Glutamatergic neuron (in vitro differentiated cells): ENCODE measurements at regions not wholly inside any gene's neighbourhood (a gene's known extent, or its start where the extent isn't known, plus 50 kb on each side); places are given as distances from the start of the nearest gene placed in this dataset.
"Not testable (repeated sequence)": the region's sequence is repeated elsewhere in the genome, so short reads cannot be mapped to it uniquely, and the experiment has no call there.

ENCODE experiments used
- DNase-seq: peaks from one replicate; pipeline ENCODE4 v3.0.0; 2022
- H3K27ac Mint-ChIP-seq: one replicate; pipeline ENCODE4 v1.8.0; 2020; ENCODE audit warnings: mild to moderate bottlenecking, mixed read lengths, inconsistent platforms; ENCODE audit not compliant: unreplicated experiment
- H3K27me3 Mint-ChIP-seq: one replicate; pipeline ENCODE4 v1.8.0; 2020; ENCODE audit warnings: mild to moderate bottlenecking, moderate library complexity, mixed read lengths, inconsistent platforms; ENCODE audit not compliant: unreplicated experiment
- H3K36me3 Mint-ChIP-seq: one replicate; pipeline ENCODE4 v1.8.0; 2020; ENCODE audit warnings: mild to moderate bottlenecking, mixed read lengths, inconsistent platforms; ENCODE audit not compliant: unreplicated experiment
- H3K4me1 Mint-ChIP-seq: one replicate; pipeline ENCODE4 v1.8.0; 2020; ENCODE audit warnings: mild to moderate bottlenecking, low read depth, mixed read lengths, inconsistent platforms; ENCODE audit not compliant: unreplicated experiment
- H3K4me3 Mint-ChIP-seq: one replicate; pipeline ENCODE4 v1.8.0; 2020; ENCODE audit warnings: mild to moderate bottlenecking, mixed read lengths, inconsistent platforms; ENCODE audit not compliant: unreplicated experiment
- H3K9me3 Mint-ChIP-seq: one replicate; pipeline ENCODE4 v1.8.0; 2020; ENCODE audit warnings: mild to moderate bottlenecking, moderate library complexity, mixed read lengths, inconsistent platforms; ENCODE audit not compliant: unreplicated experiment
- TF ChIP-seq, protein P1 (sequence below): fragments of 200-600 bp; sonication (generic); IDR thresholded peaks from one replicate; pipeline ENCODE4 v1.5.0; 2021; ENCODE audit not compliant: partially characterized antibody, unreplicated experiment

DNA sequence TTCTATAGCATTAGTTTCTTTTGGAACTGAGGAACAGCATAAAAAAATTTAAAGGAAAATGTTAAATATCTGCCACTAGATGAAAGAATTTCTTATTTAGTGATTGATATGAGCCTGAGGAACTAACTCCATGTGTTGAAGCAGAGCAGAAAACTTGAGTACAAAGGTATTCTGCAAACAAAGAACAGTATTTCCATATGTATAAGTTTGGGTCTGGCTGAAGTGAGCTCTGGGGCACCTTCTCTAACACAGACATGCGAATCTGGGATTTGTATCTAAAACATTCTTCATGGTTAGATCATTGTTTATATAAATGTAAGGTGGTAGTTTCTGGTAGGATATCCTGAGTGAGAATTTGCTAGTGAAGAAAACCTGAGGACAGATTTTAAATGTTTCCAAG lies 123.2 kb downstream of the TYW3 start:
- Mint-ChIP-seq H3K36me3 (no peaks in the 10 kb centered on the region), H3K27me3 (no peaks in the 10 kb centered on the region), H3K4me3 (no peak overlapping the region), H3K27ac (no peak overlapping the region), H3K4me1 (no peaks in the 10 kb centered on the region), H3K9me3 (no peaks in the 10 kb centered on the region)
- no peak for DNase-seq
- TF ChIP-seq, protein P1, sequence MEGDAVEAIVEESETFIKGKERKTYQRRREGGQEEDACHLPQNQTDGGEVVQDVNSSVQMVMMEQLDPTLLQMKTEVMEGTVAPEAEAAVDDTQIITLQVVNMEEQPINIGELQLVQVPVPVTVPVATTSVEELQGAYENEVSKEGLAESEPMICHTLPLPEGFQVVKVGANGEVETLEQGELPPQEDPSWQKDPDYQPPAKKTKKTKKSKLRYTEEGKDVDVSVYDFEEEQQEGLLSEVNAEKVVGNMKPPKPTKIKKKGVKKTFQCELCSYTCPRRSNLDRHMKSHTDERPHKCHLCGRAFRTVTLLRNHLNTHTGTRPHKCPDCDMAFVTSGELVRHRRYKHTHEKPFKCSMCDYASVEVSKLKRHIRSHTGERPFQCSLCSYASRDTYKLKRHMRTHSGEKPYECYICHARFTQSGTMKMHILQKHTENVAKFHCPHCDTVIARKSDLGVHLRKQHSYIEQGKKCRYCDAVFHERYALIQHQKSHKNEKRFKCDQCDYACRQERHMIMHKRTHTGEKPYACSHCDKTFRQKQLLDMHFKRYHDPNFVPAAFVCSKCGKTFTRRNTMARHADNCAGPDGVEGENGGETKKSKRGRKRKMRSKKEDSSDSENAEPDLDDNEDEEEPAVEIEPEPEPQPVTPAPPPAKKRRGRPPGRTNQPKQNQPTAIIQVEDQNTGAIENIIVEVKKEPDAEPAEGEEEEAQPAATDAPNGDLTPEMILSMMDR, result no peak

DNA sequence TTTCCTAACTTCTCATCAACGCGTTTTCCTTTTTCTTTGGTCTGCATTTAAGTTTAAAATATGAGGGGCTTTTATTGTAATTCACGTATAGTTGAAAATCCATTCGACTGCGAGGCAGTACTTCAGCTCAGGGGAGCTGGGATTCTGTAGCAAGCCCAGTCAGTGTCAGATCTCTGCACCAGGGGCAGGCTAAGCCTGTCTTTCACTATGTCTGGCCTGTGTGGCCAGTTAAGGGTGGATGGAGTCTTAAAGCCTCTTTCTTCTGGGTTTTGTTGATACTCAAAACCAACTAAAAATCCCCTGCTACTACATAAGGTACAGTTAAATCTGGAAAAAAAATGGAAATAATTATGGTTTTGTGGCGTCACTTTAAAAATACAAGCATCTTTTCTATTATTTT lies 124.7 kb downstream of the TYW3 start:
- DNase-seq, result no peak
- Mint-ChIP-seq H3K9me3 (no peaks in the 10 kb centered on the region), H3K27ac (no peak overlapping the region), H3K36me3 (no peaks in the 10 kb centered on the region), H3K4me1 (no peaks in the 10 kb centered on the region), H3K4me3 (no peak overlapping the region), H3K27me3 (no peaks in the 10 kb centered on the region)
- TF ChIP-seq, protein P1, result no peak

DNA sequence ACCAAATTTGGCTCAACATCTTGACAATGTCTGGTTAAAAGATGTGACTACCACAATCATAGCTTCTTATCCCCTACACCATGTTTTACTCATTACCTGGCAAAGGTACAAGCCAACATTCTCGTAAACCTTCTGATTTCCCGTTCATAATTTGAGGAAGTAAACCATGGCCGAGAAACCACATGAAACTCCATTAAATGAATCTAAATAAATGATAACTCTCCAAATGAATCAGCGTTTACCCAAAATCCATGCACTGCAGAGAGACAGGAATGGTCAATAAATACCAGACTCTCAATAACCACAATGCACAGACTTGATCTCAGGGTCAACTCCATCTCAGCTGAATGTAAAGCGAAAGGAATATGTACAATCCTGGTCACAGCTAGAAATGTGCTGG lies 125.2 kb downstream of the TYW3 start:
- H3K4me1 Mint-ChIP-seq, result no peaks in the 10 kb centered on the region

DNA sequence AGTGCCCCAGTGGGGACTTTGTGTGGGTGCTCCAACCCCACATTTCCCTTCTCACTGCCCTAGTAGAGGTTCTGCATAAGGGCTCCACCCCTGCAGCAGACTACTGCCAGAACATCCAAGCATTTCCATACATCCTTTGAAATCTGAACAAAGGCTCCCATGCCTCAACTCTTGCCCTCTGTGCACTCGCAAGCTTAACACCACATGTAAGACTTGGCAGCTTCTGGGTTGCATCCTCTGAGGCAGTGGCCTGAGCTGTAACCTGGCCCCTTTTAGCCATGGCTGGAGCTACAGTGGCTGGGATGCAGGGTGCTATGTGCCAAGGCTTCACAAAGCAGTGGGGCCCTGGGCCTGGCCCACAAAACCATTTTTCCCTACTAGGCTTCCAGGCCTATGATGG lies 128.9 kb downstream of the TYW3 start:
- H3K9me3 Mint-ChIP-seq, result no peaks in the 10 kb centered on the region

More for the DNA sequence above, 125.2 kb downstream of the TYW3 start:
- no peaks in the 10 kb centered on the region for H3K9me3 Mint-ChIP-seq
- no peaks in the 10 kb centered on the region for H3K36me3 Mint-ChIP-seq
- H3K27ac Mint-ChIP-seq, result no peak overlapping the region
- DNase-seq, result no peak
- TF ChIP-seq, protein P1, result no peak
- no peaks in the 10 kb centered on the region for H3K27me3 Mint-ChIP-seq
- no peak overlapping the region for H3K4me3 Mint-ChIP-seq

DNA sequence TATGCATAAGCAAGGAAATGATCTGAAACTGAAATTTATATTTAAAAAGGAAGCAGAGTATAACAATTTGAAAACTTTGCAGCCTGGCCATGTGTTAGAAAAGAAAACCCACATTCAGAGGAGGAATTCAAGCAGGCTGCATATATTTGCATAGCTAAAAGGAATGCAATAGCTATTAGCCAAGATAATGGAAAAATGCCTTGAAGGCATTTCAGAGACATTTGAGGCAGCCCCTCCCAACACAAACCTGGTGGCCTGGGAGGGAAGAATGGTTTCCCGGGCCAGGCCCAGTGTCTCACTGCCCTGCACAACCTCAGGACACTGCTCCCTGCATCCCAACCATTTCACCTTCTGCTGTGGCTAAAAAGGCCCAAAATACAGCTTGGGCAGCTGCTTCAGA lies 136.8 kb downstream of the TYW3 start:
- Mint-ChIP-seq H3K4me3 (no peak overlapping the region), H3K27ac (no peak overlapping the region), H3K27me3 (no peaks in the 10 kb centered on the region), H3K9me3 (no peaks in the 10 kb centered on the region), H3K36me3 (peaks cover 7% of the 10 kb centered on the region), H3K4me1 (no peaks in the 10 kb centered on the region)
- no peak for DNase-seq
- TF ChIP-seq, protein P1, result no peak

More for the DNA sequence above, 128.9 kb downstream of the TYW3 start:
- H3K27ac Mint-ChIP-seq, result no peak overlapping the region
- H3K4me1 Mint-ChIP-seq, result no peaks in the 10 kb centered on the region
- H3K4me3 Mint-ChIP-seq, result no peak overlapping the region
- no peaks in the 10 kb centered on the region for H3K27me3 Mint-ChIP-seq
- no peaks in the 10 kb centered on the region for H3K36me3 Mint-ChIP-seq
- DNase-seq, result no peak
- TF ChIP-seq, protein P1, result no peak

DNA sequence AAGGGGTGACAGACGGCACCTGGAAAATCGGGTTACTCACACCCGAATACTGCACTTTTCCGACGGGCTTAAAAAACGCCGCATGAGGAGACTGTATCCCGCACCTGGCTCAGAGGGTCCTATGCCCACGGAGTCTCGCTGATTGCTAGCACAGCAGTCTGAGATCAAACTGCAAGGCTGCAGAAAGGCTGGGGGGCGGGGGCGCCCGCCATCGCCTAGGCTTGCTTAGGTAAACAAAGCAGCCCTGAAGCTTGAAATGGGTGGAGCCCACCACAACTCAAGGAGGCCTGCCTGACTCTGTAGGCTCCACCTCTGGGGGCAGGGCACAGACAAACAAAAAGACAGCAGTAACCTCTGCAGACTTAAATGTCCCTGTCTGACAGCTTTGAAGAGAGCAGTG lies 144.4 kb downstream of the TYW3 start:
- not testable (repeated sequence) for H3K36me3 Mint-ChIP-seq, H3K4me3 Mint-ChIP-seq, DNase-seq, H3K4me1 Mint-ChIP-seq, H3K27ac Mint-ChIP-seq, H3K9me3 Mint-ChIP-seq, H3K27me3 Mint-ChIP-seq
